Neuronal stem cell (in vitro differentiated cells): ENCODE measurements at regions not wholly inside any gene's neighbourhood (a gene's known extent, or its start where the extent isn't known, plus 50 kb on each side); places are given as distances from the start of the nearest gene placed in this dataset.

Source experiments
- DNase-seq: peaks from one replicate; pipeline ENCODE4 v3.0.0-alpha.2; 2013; ENCODE audit warnings: low spot score
- H2AFZ ChIP-seq: one replicate; pipeline ENCODE4 v1.6.1; 2013; ENCODE audit warnings: mild to moderate bottlenecking, low read length, inconsistent platforms
- H2AK5ac ChIP-seq: 2 replicates; pipeline ENCODE4 v1.6.1; 2013; ENCODE audit warnings: low read depth, mild to moderate bottlenecking, inconsistent platforms, low read length, moderate library complexity, mixed read lengths
- H2BK120ac ChIP-seq: 2 replicates; pipeline ENCODE4 v1.6.1; 2013; ENCODE audit warnings: low read depth, mild to moderate bottlenecking, inconsistent platforms, low read length, moderate library complexity, mixed read lengths
- H2BK12ac ChIP-seq: one replicate; pipeline ENCODE4 v1.6.1; 2013; ENCODE audit warnings: low read length, inconsistent platforms
- H2BK15ac ChIP-seq: 2 replicates; pipeline ENCODE4 v1.6.1; 2013; ENCODE audit warnings: mild to moderate bottlenecking, low read length, inconsistent platforms, mixed read lengths
- H2BK5ac ChIP-seq: one replicate; pipeline ENCODE4 v1.6.1; 2013; ENCODE audit warnings: inconsistent platforms, mild to moderate bottlenecking, low read length, moderate library complexity
- H3K14ac ChIP-seq: one replicate; pipeline ENCODE4 v1.6.1; 2013; ENCODE audit warnings: low read length, inconsistent platforms
- H3K18ac ChIP-seq: 2 replicates; pipeline ENCODE4 v1.6.1; 2013; ENCODE audit warnings: low read length, inconsistent platforms
- H3K23ac ChIP-seq: 2 replicates; pipeline ENCODE4 v1.6.1; 2013; ENCODE audit warnings: low read depth, mild to moderate bottlenecking, mixed read lengths, low read length, inconsistent platforms; ENCODE audit not compliant: poor library complexity
- H3K27ac ChIP-seq: replicated peaks from 3 replicates; pipeline ENCODE4 v1.5.1; 2013; ENCODE audit warnings: low read length, inconsistent platforms
- H3K27me3 ChIP-seq, 3 experiments: 2 replicates each; pipeline ENCODE4 v1.6.1; 2013; ENCODE audit warnings: low read length in 3 of 3, mild to moderate bottlenecking in 2 of 3, inconsistent platforms in 1 of 3, low read depth in 1 of 3, mixed read lengths in 1 of 3, moderate library complexity in 1 of 3; ENCODE audit not compliant: control insufficient read depth in 3 of 3, insufficient read depth in 3 of 3
- H3K36me3 ChIP-seq, 2 donors: replicated peaks in 1 of 2; 2 replicates each; pipeline ENCODE4 v1.6.1; 2013; ENCODE audit warnings: low read length in 2 of 2; ENCODE audit not compliant: control insufficient read depth in 2 of 2, insufficient read depth in 2 of 2
- H3K4ac ChIP-seq: 2 replicates; pipeline ENCODE4 v1.6.1; 2013; ENCODE audit warnings: inconsistent platforms, mild to moderate bottlenecking, low read length, moderate library complexity
- H3K4me1 ChIP-seq, 2 donors: 1 replicate in 1 of 2; 2 replicates in 1 of 2; pipeline ENCODE4 v1.6.1; 2013; ENCODE audit warnings: low read length in 2 of 2, low read depth in 1 of 2; ENCODE audit not compliant: control insufficient read depth in 2 of 2, insufficient read depth in 1 of 2
- H3K4me2 ChIP-seq: one replicate; pipeline ENCODE4 v1.6.1; 2013; ENCODE audit warnings: mild to moderate bottlenecking, low read length, inconsistent platforms; ENCODE audit not compliant: insufficient read depth, poor library complexity, severe bottlenecking
- H3K4me3 ChIP-seq, 2 donors: 2 replicates each; pipeline ENCODE4 v1.5.1; 2013; ENCODE audit warnings: low read length in 2 of 2, mild to moderate bottlenecking in 2 of 2, inconsistent platforms in 1 of 2, moderate library complexity in 1 of 2
- H3K79me1 ChIP-seq: one replicate; pipeline ENCODE4 v1.6.1; 2013; ENCODE audit warnings: low read depth, mild to moderate bottlenecking, inconsistent platforms, low read length, moderate library complexity
- H3K9ac ChIP-seq: one replicate; pipeline ENCODE4 v1.6.1; 2013; ENCODE audit warnings: mild to moderate bottlenecking, low read depth, low read length, inconsistent platforms; ENCODE audit not compliant: poor library complexity
- H3K9me3 ChIP-seq, 2 donors: replicated peaks in 1 of 2; 2 replicates each; pipeline versions ENCODE3 to v1.6.1; 2013; ENCODE audit warnings: low read length in 2 of 2, mild to moderate bottlenecking in 2 of 2, inconsistent platforms in 1 of 2, low read depth in 1 of 2, mixed read lengths in 1 of 2, moderate library complexity in 1 of 2; ENCODE audit not compliant: control insufficient read depth in 2 of 2, insufficient read depth in 1 of 2
- H4K8ac ChIP-seq: one replicate; pipeline ENCODE4 v1.6.1; 2013; ENCODE audit warnings: low read depth, mild to moderate bottlenecking, inconsistent platforms, low read length, moderate library complexity
- H4K91ac ChIP-seq: one replicate; pipeline ENCODE4 v1.6.1; 2013; ENCODE audit warnings: low read length, low read depth, mild to moderate bottlenecking, inconsistent platforms; ENCODE audit not compliant: poor library complexity
- WGBS, 2 donors: extraction: QIAGEN DNeasy Blood & Tissue Kit; methylation state at CpG; one replicate each; pipeline ENCODE4 v1.1.7; 2013; ENCODE audit warnings: missing lambda C conversion rate in 2 of 2, mixed read lengths in 1 of 2; ENCODE audit not compliant: insufficient read length in 2 of 2, insufficient replicate concordance in 1 of 2; ENCODE audit errors: extremely low coverage in 2 of 2; 5-methylcytosine and 5-hydroxymethylcytosine counted together

GRCh38 chr3:84877092-84877491 is 81.7 kb upstream of the CADM2 start:
- no peak for DNase-seq
- Histone ChIP-seq H2BK120ac (no peak overlapping the region), H3K4me2 (no peak overlapping the region), H2AFZ (no peak overlapping the region), H3K4me3 (no peak overlapping the region), H2BK12ac (no peak overlapping the region), H4K8ac (no peak overlapping the region), H4K91ac (no peak overlapping the region), H3K9me3 (no peaks in the 10 kb centered on the region), H3K36me3 (no peaks in the 10 kb centered on the region), H3K18ac (no peak overlapping the region), H3K27me3 (no peaks in the 10 kb centered on the region), H3K14ac (no peak overlapping the region), H2BK15ac (no peak overlapping the region), H3K4me1 (no peaks in the 10 kb centered on the region), H3K27ac (no peak overlapping the region), H3K79me1 (no peaks in the 10 kb centered on the region), H3K4ac (no peak overlapping the region), H3K23ac (no peak overlapping the region), H2AK5ac (no peak overlapping the region), H3K9ac (no peak overlapping the region), H2BK5ac (no peak overlapping the region)
- WGBS, 2 donors: no CpG with 5 or more reads among the region's 3 CpGs

DNA sequence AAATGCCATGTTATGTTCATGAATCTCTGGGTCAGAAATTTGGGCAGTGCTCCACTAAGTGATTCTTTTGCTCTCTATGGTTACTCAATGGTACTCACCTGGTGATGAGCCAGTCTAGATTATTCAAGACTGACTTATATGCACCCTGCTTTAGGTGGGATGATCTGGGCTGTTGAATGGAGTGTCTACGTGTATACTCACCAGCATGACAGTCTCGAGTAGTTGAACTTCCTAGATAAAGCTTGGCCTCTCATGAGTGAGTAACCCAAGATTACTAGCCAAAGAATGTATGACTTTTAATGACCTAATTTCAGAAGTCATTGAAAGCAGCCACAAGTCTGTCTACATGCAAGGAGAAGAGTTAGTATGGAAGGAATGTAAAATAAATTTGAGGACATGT is 77.5 kb upstream of the CADM2 start:
- H3K23ac ChIP-seq: no peak overlapping the region

GRCh38 chr3:84885199-84885882 is 73.4 kb upstream of the CADM2 start:
- Histone ChIP-seq H3K36me3 (no peaks in the 10 kb centered on the region), H3K18ac (no peak overlapping the region), H3K27ac (no peak overlapping the region), H3K4me2 (no peak overlapping the region), H2BK15ac (no peak overlapping the region), H3K14ac (no peak overlapping the region), H3K79me1 (no peaks in the 10 kb centered on the region), H2AFZ (no peak overlapping the region), H3K4me1 (no peaks in the 10 kb centered on the region), H3K4me3 (no peak overlapping the region), H2BK120ac (no peak overlapping the region), H3K9ac (no peak overlapping the region), H4K91ac (no peak overlapping the region), H3K27me3 (no peaks in the 10 kb centered on the region), H3K9me3 (no peaks in the 10 kb centered on the region), H3K23ac (no peak overlapping the region), H2BK5ac (no peak overlapping the region), H2AK5ac (no peak overlapping the region), H4K8ac (no peak overlapping the region), H3K4ac (no peak overlapping the region), H2BK12ac (no peak overlapping the region)
- no CpG with 5 or more reads among the region's 14 CpGs for WGBS, 2 donors
- DNase-seq: no peak

More for the DNA sequence above, 77.5 kb upstream of the CADM2 start:
- H2BK5ac ChIP-seq: no peak overlapping the region
- no peak overlapping the region for H3K27ac ChIP-seq
- no CpG with 5 or more reads among the region's 2 CpGs for WGBS, 2 donors
- H3K14ac ChIP-seq: no peak overlapping the region
- H2BK12ac ChIP-seq: no peak overlapping the region
- H3K79me1 ChIP-seq: no peaks in the 10 kb centered on the region
- no peaks in the 10 kb centered on the region for H3K9me3 ChIP-seq
- no peak overlapping the region for H3K4me2 ChIP-seq
- H4K8ac ChIP-seq: no peak overlapping the region
- H3K4me3 ChIP-seq: no peak overlapping the region
- H3K27me3 ChIP-seq: no peaks in the 10 kb centered on the region
- no peak overlapping the region for H3K4ac ChIP-seq
- H2BK15ac ChIP-seq: no peak overlapping the region
- no peak overlapping the region for H4K91ac ChIP-seq
- H3K36me3 ChIP-seq: no peaks in the 10 kb centered on the region
- H2AK5ac ChIP-seq: no peak overlapping the region
- no peak overlapping the region for H2AFZ ChIP-seq
- DNase-seq: no peak
- no peak overlapping the region for H3K9ac ChIP-seq
- H2BK120ac ChIP-seq: no peak overlapping the region
- no peak overlapping the region for H3K18ac ChIP-seq
- H3K4me1 ChIP-seq: no peaks in the 10 kb centered on the region

- Histone ChIP-seq H3K18ac (no peak overlapping the region), H2BK15ac (no peak overlapping the region), H3K4me1 (no peaks in the 10 kb centered on the region), H3K4me3 (no peak overlapping the region), H2AK5ac (no peak overlapping the region), H4K91ac (no peak overlapping the region), H2BK120ac (no peak overlapping the region), H4K8ac (no peak overlapping the region), H3K9me3 (no peaks in the 10 kb centered on the region), H2AFZ (no peak overlapping the region), H3K23ac (no peak overlapping the region), H2BK12ac (no peak overlapping the region), H2BK5ac (no peak overlapping the region), H3K9ac (no peak overlapping the region), H3K36me3 (no peaks in the 10 kb centered on the region), H3K27ac (no peak overlapping the region), H3K79me1 (no peaks in the 10 kb centered on the region), H3K4ac (no peak overlapping the region), H3K4me2 (no peak overlapping the region), H3K14ac (no peak overlapping the region), H3K27me3 (no peaks in the 10 kb centered on the region)
- WGBS, 2 donors: no CpG with 5 or more reads among the region's 1 CpG
- DNase-seq: no peak
Measured at GRCh38 chr3:84891851-84892250, 66.9 kb upstream of the CADM2 start.
